IPS-NIHi7 (cell line): ENCODE measurements at regions not wholly inside any gene's neighbourhood (a gene's known extent, or its start where the extent isn't known, plus 50 kb on each side); places are given as distances from the start of the nearest gene placed in this dataset.
A peak's percentile ranks its signal among the peaks of the same experiment; 100 is the strongest.
"Not testable (repeated sequence)": the region's sequence is repeated elsewhere in the genome, so short reads cannot be mapped to it uniquely, and the experiment has no call there.

Source experiments
- DNase-seq: peaks from one replicate; pipeline ENCODE4 v3.0.0; 2012; ENCODE audit warnings: mixed read lengths; ENCODE audit errors: extremely low spot score

DNA sequence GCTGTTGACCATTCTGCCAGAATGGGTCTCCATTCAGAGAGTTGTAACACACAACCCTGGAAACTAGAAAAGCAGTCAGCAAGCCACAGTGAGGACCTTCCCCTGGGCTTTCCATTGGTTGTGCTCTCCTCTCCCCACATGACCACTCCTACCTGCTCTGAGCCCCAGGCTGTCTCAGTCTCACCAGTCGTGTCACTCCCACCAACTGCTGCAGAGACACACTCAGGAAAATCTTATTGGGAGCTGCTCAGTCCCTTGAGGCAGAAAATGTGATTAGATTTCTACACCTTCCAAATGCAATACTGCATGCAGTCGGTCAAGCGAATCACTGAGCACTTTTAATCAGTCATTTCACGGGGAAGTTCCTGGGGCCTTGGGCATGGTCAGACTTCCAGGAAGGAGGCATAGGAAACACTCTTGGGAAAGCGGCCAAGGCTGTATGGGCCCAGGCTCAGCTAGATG lies 284.2 kb upstream of the NMUR2 start:
- no peak for DNase-seq

DNA sequence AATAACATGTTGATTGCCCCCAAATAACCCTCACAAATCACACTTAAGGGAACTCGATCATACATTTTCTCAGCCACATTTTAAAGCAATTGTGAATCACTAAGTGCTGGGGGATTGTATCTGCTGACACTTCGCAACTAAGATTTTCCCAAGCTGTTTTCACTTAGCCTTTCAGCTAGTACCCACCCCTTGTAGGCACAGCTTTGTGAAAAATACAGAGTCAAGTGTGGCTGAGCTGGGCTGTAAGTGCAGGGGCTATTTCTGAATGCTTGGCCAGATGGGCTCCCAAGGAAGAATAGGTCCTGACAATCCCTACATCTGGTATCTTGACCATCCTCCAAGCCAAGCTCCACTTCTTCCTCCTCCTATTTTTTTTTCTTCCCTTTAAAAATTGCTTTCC lies 289.2 kb upstream of the NMUR2 start:
- DNase-seq = no peak

GRCh38 chr5:152701305-152701949 lies 296.3 kb upstream of the NMUR2 start:
- DNase-seq = no peak

DNA sequence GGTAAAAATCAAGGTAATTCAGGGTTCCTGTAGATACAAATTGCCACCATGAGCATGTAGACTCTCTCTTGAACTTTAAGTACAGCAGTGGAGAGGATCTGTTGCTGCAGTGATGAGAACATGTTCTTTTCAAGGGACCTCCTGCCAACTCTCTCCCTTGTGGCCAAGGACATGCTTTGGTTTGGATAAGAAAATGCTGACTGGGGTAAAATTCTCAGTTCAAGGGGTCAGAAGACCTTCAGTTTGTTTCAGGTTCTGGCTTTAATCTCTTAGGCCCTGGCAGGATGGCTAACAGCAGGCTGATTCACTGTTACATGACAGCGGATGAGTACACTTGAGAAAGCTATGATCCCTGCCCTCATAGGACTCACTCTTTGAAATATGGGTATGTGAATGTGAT lies 299.2 kb upstream of the NMUR2 start:
- no peak for DNase-seq

GRCh38 chr5:152711801-152712388 lies 306.8 kb upstream of the NMUR2 start:
- DNase-seq = no peak

GRCh38 chr5:152717393-152717792 lies 312.3 kb upstream of the NMUR2 start:
- no peak for DNase-seq

GRCh38 chr5:152723482-152723881 lies 318.4 kb upstream of the NMUR2 start:
- no peak for DNase-seq

- no peak for DNase-seq
Measured at GRCh38 chr5:152730176-152730575, 325.1 kb upstream of the NMUR2 start.

- DNase-seq = no peak
Measured at GRCh38 chr5:152736906-152737305, 331.8 kb upstream of the NMUR2 start.

DNA sequence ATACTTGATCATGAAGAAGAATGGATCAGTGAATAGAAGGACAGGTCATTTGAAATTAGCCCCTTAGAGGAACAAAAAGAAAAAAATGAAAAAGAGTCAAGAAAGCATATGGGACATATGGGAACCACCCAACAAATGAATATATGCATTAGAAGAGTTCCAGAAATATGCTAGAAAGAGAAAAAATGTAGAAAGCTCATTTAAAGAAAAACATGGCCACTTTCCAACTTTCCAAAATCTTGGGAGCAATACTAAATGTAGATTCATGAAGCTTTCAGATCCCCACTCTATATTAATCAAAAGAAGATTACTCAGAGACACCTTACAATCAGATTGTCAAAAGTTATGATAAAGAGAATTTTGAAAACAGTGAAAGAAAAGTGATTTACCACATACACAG lies 334.8 kb upstream of the NMUR2 start:
- no peak for DNase-seq

GRCh38 chr5:152741126-152741525 lies 336.0 kb upstream of the NMUR2 start:
- not testable (repeated sequence) for DNase-seq

- DNase-seq = not testable (repeated sequence)
Measured at GRCh38 chr5:152787709-152788217, 382.7 kb upstream of the NMUR2 start.

DNA sequence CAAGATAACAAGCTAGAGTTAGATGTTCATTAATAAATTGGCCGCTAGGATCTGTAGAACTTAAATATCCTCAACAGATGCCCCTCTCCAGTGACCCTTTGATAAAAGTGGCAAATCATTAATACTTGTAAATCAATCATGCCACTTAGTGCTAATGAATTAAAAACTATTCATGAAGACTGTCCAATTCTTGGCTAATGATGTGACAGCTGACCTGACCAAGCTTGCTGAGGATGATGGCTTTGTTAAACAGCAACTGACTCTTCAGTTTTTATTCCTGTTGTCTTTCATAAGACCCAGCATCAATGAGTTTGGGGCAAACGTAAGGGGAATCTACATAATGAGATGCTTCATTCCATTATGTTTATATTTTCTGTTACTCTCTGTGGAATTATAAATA lies 396.8 kb upstream of the NMUR2 start:
- no peak for DNase-seq

- DNase-seq = no peak
Measured at GRCh38 chr5:152804179-152804578, 399.1 kb upstream of the NMUR2 start.

- DNase-seq = no peak
Measured at GRCh38 chr5:152811988-152812387, 406.9 kb upstream of the NMUR2 start.

DNA sequence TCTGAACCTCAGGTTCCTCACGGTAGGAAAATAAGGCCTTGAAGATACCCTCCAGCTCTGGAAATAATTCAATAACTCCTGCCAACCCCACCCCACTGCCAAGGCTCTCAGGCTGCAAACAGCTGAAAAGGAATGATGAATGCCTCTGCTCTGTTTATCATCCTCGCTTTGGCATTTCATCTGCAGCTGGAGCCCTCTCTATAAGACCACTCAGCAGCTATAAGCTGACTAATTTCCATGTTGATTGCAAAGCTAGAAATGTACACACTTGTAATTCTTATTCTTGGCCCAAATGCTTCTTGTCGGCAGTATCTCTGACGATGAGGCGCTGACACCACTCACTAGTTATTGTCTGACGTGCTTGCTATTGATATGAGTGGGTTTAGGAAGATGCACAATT lies 408.4 kb upstream of the NMUR2 start:
- DNase-seq = no peak

GRCh38 chr5:152819891-152820290 lies 414.8 kb upstream of the NMUR2 start:
- peak; percentile 12 for DNase-seq

DNA sequence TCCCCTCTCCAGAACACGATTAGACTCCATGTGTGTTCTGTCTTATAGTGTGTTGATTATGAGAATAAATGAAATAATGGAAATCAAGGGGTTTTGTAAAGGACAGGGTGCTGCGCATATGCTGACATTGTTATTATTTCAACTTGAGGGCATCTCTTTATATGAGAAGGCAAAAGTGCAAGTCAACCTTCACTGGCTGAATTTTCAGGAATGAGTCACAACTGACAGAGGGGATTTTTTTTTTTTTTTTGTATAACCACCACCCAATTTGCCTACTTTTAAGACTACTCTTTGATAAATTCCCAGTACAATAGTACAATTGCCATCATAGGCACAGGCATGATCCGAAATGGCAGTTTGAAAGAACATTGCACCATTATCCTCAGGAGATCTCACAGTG lies 419.2 kb upstream of the NMUR2 start:
- DNase-seq = no peak

DNA sequence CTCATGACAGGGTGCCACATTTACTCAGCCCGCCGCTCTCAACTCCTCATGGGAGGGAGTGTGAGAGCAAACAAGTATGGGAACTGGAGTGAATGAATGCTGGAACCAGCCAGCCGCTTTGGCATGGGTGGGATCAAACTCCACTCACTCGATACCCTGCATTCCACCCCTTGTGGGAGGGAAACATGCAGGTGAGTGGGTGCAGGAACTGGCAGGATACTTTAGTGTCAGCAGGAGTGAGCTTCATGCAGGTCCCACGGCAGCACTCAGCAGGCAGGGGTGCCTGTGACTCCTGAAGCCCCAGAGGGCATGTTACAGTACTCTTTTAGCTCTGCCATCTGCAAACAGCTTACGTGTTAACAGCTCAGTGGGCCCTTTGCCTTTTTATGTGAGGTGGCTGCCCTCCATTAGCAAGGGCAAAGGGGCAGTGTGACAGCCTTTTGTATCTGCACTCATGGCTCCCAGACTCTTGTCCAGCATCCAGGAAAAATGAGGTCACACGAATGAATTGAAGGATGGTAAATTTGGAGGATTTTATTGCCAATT lies 433.2 kb upstream of the NMUR2 start:
- DNase-seq = no peak

GRCh38 chr5:152844713-152845112 lies 439.6 kb upstream of the NMUR2 start:
- DNase-seq = no peak

DNA sequence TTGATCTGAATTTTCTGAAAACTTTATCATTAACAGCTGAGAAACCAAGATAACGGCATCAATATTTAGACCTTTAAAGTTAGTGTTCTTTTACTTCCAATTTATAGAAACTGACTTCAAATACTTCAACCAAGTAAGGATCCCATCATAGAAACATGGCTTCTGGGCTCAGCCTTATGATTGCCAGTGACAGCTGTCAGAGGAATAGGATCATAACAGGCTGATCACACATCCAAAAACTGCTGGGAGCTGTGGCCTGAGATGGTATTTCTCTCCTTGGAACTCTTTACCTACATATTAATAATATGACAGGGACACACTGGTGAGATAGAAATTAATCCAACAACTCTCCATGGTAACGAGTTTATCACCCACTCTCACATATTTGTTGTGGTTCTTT lies 448.3 kb upstream of the NMUR2 start:
- DNase-seq = no peak

DNA sequence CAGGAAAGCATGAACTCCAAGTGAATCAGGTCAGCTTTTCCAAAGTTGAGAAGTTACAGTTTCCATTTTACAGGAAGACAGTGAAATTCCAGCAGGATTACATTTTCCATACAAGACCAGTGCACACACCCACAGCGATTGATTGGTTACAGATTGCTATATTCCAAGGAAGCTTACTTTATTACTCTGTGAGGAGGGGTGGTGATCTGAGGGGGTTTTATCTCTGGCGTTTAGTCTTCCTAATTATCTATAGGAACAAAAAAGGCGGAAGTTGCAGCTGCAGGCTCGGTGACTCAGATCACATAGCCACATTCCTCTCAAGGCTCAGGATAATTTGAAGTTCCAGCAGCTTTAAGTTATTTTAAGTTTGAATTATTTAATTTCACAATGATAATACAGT lies 450.4 kb upstream of the NMUR2 start:
- DNase-seq = no peak

DNA sequence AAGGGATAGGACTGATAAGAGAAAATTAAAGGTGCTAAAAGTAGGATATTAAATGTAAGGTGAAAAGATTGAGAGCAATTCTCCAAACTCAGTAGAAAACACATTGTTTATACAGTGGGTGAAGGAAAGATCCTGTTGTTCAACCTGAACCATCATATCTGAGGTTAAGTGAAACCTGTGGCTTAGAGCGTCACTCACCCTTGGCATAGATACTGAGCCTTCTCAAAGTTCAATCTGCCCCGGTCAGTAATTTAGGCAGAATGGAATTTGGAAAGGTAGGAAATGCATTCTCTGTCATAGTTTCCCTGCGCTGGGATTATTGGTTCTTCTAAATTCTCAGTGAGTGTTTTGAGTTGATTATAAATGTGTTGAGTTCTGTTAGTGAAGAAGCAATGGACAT lies 456.2 kb upstream of the NMUR2 start:
- DNase-seq = no peak
